Liver (tissue), 8 donors: ENCODE measurements at regions not wholly inside any gene's neighbourhood (a gene's known extent, or its start where the extent isn't known, plus 50 kb on each side); places are given as distances from the start of the nearest gene placed in this dataset.

Source experiments
- DNase-seq: peaks from one replicate; pipeline ENCODE4 v3.0.0-alpha.2; 2017; ENCODE audit warnings: low spot score
- H3K27ac ChIP-seq, 2 donors: one replicate each; pipeline ENCODE4 v1.7.0; 2013; ENCODE audit warnings: inconsistent platforms in 2 of 2, low read length in 2 of 2, control low read depth in 1 of 2, low read depth in 1 of 2, mild to moderate bottlenecking in 1 of 2
- H3K27me3 ChIP-seq, 4 donors: one replicate each; pipeline versions ENCODE4 v1.6.1 to v1.7.0; 2013; ENCODE audit warnings: low read length in 3 of 4, inconsistent platforms in 1 of 4, mild to moderate bottlenecking in 1 of 4, moderate library complexity in 1 of 4; ENCODE audit not compliant: control insufficient read depth in 4 of 4, insufficient read depth in 4 of 4
- H3K36me3 ChIP-seq, 4 donors: one replicate each; pipeline versions ENCODE4 v1.6.1 to v1.7.0; 2013; ENCODE audit warnings: low read length in 3 of 4, mild to moderate bottlenecking in 3 of 4, low read depth in 1 of 4, moderate library complexity in 1 of 4; ENCODE audit not compliant: control insufficient read depth in 4 of 4, insufficient read depth in 3 of 4
- H3K4me1 ChIP-seq, 4 donors: one replicate each; pipeline versions ENCODE4 v1.6.1 to v1.7.0; 2013; ENCODE audit warnings: low read length in 3 of 4, mild to moderate bottlenecking in 3 of 4, moderate library complexity in 1 of 4; ENCODE audit not compliant: control insufficient read depth in 4 of 4, insufficient read depth in 4 of 4
- H3K4me3 ChIP-seq, 3 donors: one replicate each; pipeline versions ENCODE4 v1.6.1 to v1.7.0; 2013; ENCODE audit warnings: low read length in 3 of 3, control low read depth in 1 of 3, low read depth in 1 of 3, mild to moderate bottlenecking in 1 of 3
- H3K9ac ChIP-seq, 2 donors: one replicate each; pipeline ENCODE4 v1.7.0; 2013; ENCODE audit warnings: low read length in 2 of 2, mild to moderate bottlenecking in 2 of 2, moderate library complexity in 2 of 2, control low read depth in 1 of 2, low read depth in 1 of 2
- H3K9me3 ChIP-seq, 4 donors: one replicate each; pipeline versions ENCODE4 v1.6.1 to v1.7.0; 2013; ENCODE audit warnings: low read length in 3 of 4; ENCODE audit not compliant: control insufficient read depth in 4 of 4
- EGR1 ChIP-seq, 2 donors: IDR thresholded peaks; 2 replicates each; pipeline ENCODE4 v1.6.1; 2016 to 2018; ENCODE audit warnings: antibody characterized with exemption in 2 of 2, low read depth in 2 of 2
- FOXA1 ChIP-seq: IDR thresholded peaks from 2 replicates; pipeline ENCODE4 v1.6.1; 2016; ENCODE audit warnings: antibody characterized with exemption
- FOXA2 ChIP-seq: IDR thresholded peaks from 2 replicates; pipeline ENCODE4 v1.6.1; 2016; ENCODE audit warnings: antibody characterized with exemption
- GABPA ChIP-seq, 2 donors: IDR thresholded peaks in 1 of 2; conservative IDR thresholded peaks in 1 of 2; 2 replicates each; pipeline ENCODE4 v1.6.1; 2016; ENCODE audit warnings: antibody characterized with exemption in 2 of 2, mild to moderate bottlenecking in 1 of 2, moderate library complexity in 1 of 2
- HNF4A ChIP-seq, 2 donors: conservative IDR thresholded peaks; 2 replicates each; pipeline ENCODE4 v1.6.1; 2016; ENCODE audit warnings: antibody characterized with exemption in 2 of 2, mild to moderate bottlenecking in 2 of 2
- HNF4G ChIP-seq: IDR thresholded peaks from 2 replicates; pipeline ENCODE4 v1.6.1; 2016; ENCODE audit warnings: antibody characterized with exemption
- JUND ChIP-seq, 2 donors: IDR thresholded peaks; 2 replicates each; pipeline ENCODE4 v1.6.1; 2016; ENCODE audit warnings: antibody characterized with exemption in 2 of 2
- NR2F2 ChIP-seq: IDR thresholded peaks from 2 replicates; pipeline ENCODE4 v1.6.1; 2016; ENCODE audit warnings: antibody characterized with exemption
- RAD21 ChIP-seq, 2 donors: IDR thresholded peaks; 2 replicates each; pipeline ENCODE4 v1.6.1; 2016; ENCODE audit warnings: antibody characterized with exemption in 2 of 2, mild to moderate bottlenecking in 2 of 2
- SP1 ChIP-seq: IDR thresholded peaks from 2 replicates; pipeline ENCODE4 v1.6.1; 2018; ENCODE audit warnings: antibody characterized with exemption, mild to moderate bottlenecking
- WGBS: extraction: QIAGEN DNeasy Blood & Tissue Kit; methylation state at CpG from one replicate; pipeline ENCODE4 v1.1.7; 2013; 5-methylcytosine and 5-hydroxymethylcytosine counted together
- TF ChIP-seq, protein P1 (sequence below): IDR thresholded peaks from 2 replicates; pipeline ENCODE4 v1.6.1; 2016; ENCODE audit warnings: antibody characterized with exemption, mild to moderate bottlenecking
- TF ChIP-seq, protein P2 (sequence below): IDR thresholded peaks from 2 replicates; pipeline ENCODE4 v1.6.1; 2016; ENCODE audit warnings: antibody characterized with exemption
- TF ChIP-seq, protein P3 (sequence below): fragments of 150-350 bp; IDR thresholded peaks from 2 replicates; pipeline ENCODE4 v1.5.1; 2017; ENCODE audit warnings: improper control_type of control experiment, low read depth, low read length; ENCODE audit not compliant: missing input control
- TF ChIP-seq, protein P4 (sequence below): IDR thresholded peaks from 2 replicates; pipeline ENCODE4 v1.6.1; 2016; ENCODE audit warnings: antibody characterized with exemption
- donor health status: healthy.
- donor health status: healthy.
- donor health status: healthy.
- donor health status: healthy.
- donor health status: healthy.

DNA sequence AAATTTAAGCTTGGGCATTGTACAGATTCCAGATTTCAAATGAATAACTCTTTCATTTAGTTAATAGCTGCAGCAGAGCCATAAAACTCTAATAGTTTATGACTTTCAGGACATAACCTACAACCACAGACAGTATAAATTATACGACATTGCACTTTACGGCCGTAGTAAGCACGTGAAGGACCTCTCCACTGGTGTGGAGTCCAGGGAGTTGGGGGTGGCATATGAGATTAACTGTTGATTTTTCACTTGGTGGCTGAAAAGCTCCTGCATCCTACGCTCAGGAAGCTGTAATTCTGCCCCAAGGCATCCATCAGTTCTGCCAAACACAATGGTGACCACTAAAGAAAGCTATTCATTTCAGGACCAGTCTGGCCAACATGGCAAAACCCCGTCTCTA lies 376.2 kb downstream of the SOX11 start (continued):
- TF ChIP-seq, protein P1, sequence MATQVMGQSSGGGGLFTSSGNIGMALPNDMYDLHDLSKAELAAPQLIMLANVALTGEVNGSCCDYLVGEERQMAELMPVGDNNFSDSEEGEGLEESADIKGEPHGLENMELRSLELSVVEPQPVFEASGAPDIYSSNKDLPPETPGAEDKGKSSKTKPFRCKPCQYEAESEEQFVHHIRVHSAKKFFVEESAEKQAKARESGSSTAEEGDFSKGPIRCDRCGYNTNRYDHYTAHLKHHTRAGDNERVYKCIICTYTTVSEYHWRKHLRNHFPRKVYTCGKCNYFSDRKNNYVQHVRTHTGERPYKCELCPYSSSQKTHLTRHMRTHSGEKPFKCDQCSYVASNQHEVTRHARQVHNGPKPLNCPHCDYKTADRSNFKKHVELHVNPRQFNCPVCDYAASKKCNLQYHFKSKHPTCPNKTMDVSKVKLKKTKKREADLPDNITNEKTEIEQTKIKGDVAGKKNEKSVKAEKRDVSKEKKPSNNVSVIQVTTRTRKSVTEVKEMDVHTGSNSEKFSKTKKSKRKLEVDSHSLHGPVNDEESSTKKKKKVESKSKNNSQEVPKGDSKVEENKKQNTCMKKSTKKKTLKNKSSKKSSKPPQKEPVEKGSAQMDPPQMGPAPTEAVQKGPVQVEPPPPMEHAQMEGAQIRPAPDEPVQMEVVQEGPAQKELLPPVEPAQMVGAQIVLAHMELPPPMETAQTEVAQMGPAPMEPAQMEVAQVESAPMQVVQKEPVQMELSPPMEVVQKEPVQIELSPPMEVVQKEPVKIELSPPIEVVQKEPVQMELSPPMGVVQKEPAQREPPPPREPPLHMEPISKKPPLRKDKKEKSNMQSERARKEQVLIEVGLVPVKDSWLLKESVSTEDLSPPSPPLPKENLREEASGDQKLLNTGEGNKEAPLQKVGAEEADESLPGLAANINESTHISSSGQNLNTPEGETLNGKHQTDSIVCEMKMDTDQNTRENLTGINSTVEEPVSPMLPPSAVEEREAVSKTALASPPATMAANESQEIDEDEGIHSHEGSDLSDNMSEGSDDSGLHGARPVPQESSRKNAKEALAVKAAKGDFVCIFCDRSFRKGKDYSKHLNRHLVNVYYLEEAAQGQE, result no peak
- TF ChIP-seq, protein P2, sequence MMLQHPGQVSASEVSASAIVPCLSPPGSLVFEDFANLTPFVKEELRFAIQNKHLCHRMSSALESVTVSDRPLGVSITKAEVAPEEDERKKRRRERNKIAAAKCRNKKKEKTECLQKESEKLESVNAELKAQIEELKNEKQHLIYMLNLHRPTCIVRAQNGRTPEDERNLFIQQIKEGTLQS, result no peak
- TF ChIP-seq HNF4A (conservative IDR thresholded peaks at IDR 0.05), result no peak

DNA sequence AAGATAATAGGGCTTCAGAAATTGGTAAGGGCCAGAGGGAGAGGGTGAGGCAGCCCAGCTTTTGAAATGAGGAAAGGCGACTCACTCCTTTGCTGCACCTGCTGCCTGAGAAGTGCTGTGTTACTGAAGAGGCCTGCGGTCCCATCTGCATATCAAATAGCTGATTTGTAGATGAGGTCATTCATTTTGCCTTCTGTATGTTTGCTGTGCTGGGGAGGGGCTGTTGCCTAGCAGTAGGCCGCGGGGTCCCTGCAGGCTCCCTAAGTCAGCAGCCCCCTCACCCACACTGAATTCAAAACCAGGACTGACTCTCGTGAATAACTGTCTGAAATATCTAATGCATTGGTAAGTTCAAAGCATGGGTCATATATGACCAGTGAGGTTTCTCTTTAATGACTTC lies 377.2 kb downstream of the SOX11 start:
- peaks cover 0 to 3% (median 1%) of the 10 kb centered on the region in 4 donors for H3K27me3 ChIP-seq

DNA sequence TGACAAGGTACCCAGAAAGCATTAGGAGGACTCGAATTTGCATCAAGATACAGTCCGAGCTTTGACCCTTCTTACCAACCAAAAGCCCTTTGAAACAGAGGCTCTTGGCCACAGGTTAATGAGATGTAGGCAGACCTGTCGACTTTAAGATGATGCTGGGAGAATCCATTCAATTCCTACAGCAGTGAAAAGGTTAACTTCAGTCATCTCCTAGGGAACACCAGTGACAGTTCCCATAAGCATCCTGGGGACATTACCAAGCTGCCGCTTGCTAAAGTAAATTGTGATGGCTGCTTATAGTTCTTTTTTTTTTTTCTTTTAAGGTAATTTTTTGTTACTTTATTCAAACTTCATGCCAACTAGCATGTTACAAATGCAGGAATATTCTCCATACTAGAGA lies 379.3 kb downstream of the SOX11 start:
- no peaks in the 10 kb centered on the region for H3K4me1 ChIP-seq
- 57% methylated on average over 4 of the region's 4 CpGs for WGBS
- H3K27me3 ChIP-seq, result peaks cover 0 to 3% (median 1%) of the 10 kb centered on the region in 4 donors
- no peak overlapping the region for H3K27ac ChIP-seq
- TF ChIP-seq, protein P3, sequence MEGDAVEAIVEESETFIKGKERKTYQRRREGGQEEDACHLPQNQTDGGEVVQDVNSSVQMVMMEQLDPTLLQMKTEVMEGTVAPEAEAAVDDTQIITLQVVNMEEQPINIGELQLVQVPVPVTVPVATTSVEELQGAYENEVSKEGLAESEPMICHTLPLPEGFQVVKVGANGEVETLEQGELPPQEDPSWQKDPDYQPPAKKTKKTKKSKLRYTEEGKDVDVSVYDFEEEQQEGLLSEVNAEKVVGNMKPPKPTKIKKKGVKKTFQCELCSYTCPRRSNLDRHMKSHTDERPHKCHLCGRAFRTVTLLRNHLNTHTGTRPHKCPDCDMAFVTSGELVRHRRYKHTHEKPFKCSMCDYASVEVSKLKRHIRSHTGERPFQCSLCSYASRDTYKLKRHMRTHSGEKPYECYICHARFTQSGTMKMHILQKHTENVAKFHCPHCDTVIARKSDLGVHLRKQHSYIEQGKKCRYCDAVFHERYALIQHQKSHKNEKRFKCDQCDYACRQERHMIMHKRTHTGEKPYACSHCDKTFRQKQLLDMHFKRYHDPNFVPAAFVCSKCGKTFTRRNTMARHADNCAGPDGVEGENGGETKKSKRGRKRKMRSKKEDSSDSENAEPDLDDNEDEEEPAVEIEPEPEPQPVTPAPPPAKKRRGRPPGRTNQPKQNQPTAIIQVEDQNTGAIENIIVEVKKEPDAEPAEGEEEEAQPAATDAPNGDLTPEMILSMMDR, result no peak
- TF ChIP-seq FOXA2, result no peak
- TF ChIP-seq GABPA (IDR thresholded peaks at IDR 0.05 in 1 of 2, conservative IDR thresholded peaks at IDR 0.05 in 1 of 2), result no peak
- no peak for TF ChIP-seq SP1
- H3K9ac ChIP-seq, result no peak overlapping the region
- no peak for DNase-seq
- H3K9me3 ChIP-seq, result no peaks in the 10 kb centered on the region
- no peak overlapping the region for H3K4me3 ChIP-seq
- no peaks in the 10 kb centered on the region for H3K36me3 ChIP-seq

More for the DNA sequence above, 377.2 kb downstream of the SOX11 start:
- DNase-seq, result no peak
- Histone ChIP-seq H3K36me3 (no peaks in the 10 kb centered on the region), H3K9ac (no peak overlapping the region), H3K9me3 (no peaks in the 10 kb centered on the region), H3K4me1 (no peaks in the 10 kb centered on the region), H3K27ac (no peak overlapping the region), H3K4me3 (no peak overlapping the region)
- no peak for TF ChIP-seq FOXA1
- 45% methylated on average over 5 of the region's 5 CpGs for WGBS

DNA sequence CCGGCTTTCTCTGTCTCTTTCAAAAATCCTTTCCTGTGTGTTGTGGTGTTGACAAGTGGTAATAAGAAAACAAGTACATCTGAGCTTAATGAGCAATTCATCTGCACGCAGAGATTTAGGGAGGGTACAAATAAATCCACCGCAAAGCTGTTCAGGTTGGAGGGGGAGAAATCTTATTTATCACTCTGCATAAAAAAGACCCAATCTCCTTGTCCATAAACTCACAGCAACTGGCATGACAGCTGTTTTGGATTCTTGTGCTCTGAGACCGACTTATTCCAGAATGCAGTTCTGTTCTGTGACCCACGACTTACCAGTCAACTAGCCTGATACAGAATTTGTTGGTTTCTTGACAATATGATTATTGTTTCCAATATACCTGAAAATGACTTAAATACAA lies 380.1 kb downstream of the SOX11 start:
- 65% methylated on average over 5 of the region's 5 CpGs for WGBS
- H3K9ac ChIP-seq, result no peak overlapping the region
- no peaks in the 10 kb centered on the region for H3K36me3 ChIP-seq
- no peaks in the 10 kb centered on the region for H3K4me1 ChIP-seq
- peaks cover 0 to 3% (median 1%) of the 10 kb centered on the region in 4 donors for H3K27me3 ChIP-seq
- DNase-seq, result no peak
- no peaks in the 10 kb centered on the region for H3K9me3 ChIP-seq
- H3K27ac ChIP-seq, result no peak overlapping the region
- H3K4me3 ChIP-seq, result no peak overlapping the region
- TF ChIP-seq HNF4G (no peak), HNF4A (conservative IDR thresholded peaks at IDR 0.05) (no peak), RAD21 (IDR thresholded peaks at IDR 0.05) (no peak), EGR1 (IDR thresholded peaks at IDR 0.05; ENCODE audit: low read depth in 2 of 2) (no peak), JUND (IDR thresholded peaks at IDR 0.05) (no peak), NR2F2 (no peak)
- TF ChIP-seq, protein P3, result no peak
- TF ChIP-seq, protein P2, result no peak
- TF ChIP-seq, protein P4, sequence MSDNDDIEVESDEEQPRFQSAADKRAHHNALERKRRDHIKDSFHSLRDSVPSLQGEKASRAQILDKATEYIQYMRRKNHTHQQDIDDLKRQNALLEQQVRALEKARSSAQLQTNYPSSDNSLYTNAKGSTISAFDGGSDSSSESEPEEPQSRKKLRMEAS, result no peak
